GM21717 (cell line): ENCODE measurements at regions not wholly inside any gene's neighbourhood (a gene's known extent, or its start where the extent isn't known, plus 50 kb on each side); places are given as distances from the start of the nearest gene placed in this dataset.
"Not testable (repeated sequence)": the region's sequence is repeated elsewhere in the genome, so short reads cannot be mapped to it uniquely, and the experiment has no call there.

Source experiments
- ATAC-seq: cut with Tn5 transposase; IDR thresholded peaks from one replicate; pipeline ENCODE4 v1.9.1; 2021; ENCODE audit warnings: mild to moderate bottlenecking, moderate library complexity; ENCODE audit not compliant: unreplicated experiment

- no peak for ATAC-seq
These were observed 604.0 kb upstream of the ADGRB3 start for GRCh38 chr6:68031054-68031453.

GRCh38 chr6:68026483-68026882 lies 608.6 kb upstream of the ADGRB3 start:
- ATAC-seq = no peak

GRCh38 chr6:68025764-68026163 lies 609.3 kb upstream of the ADGRB3 start:
- ATAC-seq = no peak

DNA sequence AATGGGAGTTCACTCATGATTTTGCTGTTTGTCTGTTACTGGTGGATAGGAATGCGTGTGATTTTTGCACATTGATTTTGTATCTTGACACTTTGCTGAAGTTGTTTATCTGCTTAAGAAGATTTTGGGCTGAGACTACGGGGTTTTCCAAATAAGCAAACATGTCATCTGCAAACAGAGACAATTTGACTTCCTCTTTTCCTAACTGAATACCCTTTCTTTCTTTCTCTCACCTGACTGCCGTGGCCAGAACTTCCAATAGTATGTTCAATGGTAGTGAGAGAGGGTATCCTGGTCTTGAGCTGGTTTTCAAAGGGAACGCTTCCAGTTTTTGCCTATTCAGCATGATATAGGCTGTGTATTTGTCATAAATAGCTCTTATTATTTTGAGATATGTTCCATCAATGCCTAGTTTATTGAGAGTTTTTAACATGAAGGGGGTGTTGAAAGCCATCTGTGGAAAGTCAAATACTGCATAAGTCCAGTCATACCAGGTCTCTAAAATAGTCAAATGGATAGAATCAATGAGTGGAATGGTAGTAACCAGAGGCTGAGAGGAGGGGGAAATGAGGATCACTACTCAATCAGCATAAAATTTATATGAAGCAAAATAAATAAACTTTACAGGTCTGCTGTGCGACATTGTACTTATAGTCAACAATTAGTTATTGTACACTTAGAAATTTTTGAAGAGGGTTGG lies 610.4 kb upstream of the ADGRB3 start:
- ATAC-seq = no peak

DNA sequence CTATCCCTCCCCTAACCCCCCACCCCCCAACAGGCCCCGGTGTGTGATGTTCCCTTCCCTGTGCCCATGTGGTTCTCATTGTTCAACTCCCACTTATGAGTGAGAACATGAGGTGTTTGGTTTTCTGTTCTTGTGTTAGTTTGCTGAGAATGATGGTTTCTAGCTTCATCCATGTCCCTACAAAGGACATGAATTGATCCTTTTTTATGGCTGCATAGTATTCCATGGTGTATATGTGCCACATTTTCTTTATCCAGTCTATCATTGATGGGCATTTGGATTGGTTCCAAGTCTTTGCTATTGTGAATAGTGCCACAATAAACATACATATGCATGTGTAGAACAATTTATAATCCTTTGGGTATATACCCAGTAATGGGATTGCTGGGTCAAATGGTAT lies 612.1 kb upstream of the ADGRB3 start:
- ATAC-seq = not testable (repeated sequence)

- no peak for ATAC-seq
These were observed 621.1 kb upstream of the ADGRB3 start for GRCh38 chr6:68013780-68014515.

DNA sequence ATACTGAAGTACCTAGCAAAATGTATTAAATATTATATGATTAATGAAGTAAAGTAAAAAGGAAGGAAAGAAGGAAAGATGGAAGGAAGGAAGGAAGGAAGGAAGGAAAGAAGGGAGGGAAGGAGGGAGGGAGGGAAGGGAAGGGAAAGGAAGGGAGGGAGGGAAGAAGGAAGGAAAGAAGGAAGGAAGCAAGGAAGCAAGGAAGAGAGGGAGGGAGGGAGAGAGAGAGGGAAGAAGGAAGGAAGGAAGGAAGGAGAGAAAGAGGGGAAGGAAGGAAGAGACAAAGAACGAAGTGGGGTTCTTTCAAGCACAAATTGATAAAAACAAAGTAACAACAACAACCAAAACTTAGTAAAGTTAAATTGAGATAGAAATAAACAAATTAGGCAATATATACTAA lies 622.3 kb upstream of the ADGRB3 start:
- no peak for ATAC-seq

- no peak for ATAC-seq
These were observed 624.1 kb upstream of the ADGRB3 start for GRCh38 chr6:68010936-68011335.

DNA sequence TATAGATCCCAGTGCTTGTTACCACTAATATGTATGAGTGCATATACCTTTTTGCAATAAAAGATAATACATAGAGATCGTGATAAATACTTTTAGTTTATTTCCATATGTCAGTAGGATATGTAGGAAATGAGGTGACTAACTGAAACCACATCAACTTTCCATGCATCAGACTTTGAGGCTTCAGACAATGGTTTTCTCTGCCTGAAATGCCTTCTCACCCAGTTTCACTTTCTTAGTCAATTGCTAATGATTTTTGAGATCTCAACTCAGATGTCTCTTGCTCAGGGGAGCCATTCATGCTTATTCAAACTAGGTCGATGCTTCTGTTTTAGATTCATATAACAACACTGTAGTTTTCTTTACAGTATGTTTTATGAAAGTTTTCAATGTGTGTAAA lies 626.6 kb upstream of the ADGRB3 start:
- peak; percentile 87 for ATAC-seq

DNA sequence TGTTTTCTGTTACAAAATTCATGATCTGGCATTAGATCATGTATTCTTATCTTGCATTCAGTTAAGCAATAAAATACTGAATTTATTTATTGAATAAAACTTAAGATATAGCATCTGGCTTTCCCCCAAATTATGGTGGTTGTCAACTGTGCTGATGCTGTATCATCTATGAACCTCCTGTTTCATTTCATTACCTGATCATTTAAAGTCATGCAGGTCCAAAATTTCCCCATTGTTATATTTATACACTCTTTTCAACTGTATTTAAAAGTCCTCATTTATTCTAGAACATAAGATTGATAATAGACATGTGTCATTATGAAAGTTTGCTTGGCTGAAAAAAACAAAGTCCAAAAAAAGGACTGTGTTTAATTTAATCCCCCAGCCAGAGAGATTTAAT lies 627.4 kb upstream of the ADGRB3 start:
- no peak for ATAC-seq

DNA sequence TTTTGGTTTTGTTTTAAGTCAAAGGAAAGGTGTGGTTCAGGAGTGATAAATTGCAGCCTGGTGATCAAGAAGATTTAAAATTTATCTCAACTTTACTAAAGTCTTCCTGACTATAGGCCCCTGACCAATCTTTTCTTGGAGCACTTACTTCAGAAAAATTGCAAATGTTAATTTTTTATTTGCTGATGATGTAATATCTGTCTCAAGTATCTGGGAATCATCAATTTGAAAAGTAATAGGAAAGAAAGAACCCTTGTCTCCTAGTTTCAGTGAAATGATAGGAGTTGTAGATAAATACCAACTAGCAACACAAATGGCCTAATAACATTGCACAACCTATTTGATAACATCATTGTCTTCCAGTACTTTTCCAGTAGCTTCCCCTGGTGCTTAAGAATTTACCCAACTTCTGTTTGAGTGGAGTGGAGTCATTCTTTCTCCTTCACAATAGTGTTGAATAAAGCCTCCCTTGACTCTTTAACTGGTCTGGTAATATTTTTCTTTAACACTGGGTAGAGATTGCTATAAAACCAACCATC lies 648.3 kb upstream of the ADGRB3 start:
- no peak for ATAC-seq

DNA sequence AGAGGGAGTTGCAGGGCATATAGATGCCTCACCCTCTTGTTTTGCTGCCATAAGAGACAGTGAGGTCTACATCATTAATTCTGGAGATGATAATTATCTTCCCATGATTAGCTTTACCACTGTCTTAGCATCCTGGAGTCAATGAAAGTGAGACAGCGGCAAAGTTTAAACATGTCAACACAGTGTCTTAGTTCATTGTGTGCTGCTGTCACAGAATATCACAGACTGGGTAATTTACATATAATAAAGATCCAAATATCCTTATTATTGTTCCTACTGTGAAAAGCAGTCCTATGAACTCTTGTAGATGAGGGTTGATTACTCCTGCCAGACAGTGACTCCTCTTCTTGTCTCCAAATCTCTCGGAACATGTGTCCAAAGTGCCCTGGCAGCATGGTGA lies 658.6 kb upstream of the ADGRB3 start:
- no peak for ATAC-seq

DNA sequence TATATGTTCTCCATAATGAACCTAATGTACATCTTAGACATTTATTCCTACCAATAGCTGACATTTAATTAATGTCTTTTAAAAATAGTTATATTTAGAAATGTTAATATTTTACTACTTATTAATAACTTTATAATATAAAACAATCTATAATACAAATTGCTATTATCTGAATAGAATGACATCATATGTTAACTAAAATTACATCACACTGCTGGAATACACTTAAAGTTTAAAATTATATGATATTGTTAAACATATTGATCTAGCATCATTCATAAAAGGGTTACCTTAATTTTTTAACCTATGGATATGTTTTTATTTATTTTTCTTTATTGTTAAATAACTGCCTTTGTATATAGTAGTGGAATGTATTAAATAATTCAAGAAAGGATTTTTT lies 660.2 kb upstream of the ADGRB3 start:
- ATAC-seq = no peak

GRCh38 chr6:67971812-67972211 lies 663.3 kb upstream of the ADGRB3 start:
- ATAC-seq = no peak

DNA sequence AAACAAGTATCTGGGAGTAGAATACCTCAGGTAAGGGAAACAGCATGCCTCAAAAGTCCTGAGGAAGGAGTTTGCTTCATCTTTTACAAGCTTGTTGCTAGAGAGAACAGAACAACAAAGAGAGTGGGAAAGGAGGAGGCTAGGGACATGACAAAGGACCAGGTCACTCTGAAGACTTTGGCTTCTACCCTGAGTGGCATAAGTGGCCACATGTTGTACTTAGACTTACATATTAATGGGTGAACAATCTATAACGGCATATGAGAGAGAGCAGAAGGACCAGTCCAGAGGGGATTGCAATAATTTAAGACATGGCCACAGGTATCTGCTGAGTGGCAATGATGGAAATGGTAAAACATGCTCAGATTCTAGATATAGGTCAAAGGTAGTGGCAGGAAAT lies 668.3 kb upstream of the ADGRB3 start:
- no peak for ATAC-seq

- no peak for ATAC-seq
These were observed 678.7 kb upstream of the ADGRB3 start for GRCh38 chr6:67956352-67956751.

DNA sequence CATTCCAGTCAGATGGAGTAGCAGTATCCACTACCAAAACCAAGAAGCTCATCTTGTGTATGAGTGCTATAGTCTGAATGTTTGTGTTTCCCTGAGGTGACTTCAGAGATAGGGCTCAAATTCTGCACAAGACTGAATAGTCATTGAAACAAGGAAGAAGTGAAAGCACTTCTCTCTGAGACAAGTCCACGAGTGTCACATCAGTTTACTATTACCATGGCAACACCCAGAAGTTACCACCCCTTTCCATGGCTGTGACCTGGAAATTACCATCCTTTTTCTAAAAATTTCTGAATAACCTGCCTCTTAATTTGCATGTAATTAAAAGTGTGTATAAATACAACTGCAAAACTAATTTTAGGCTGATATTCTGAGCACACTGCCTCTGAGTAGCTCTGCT lies 682.1 kb upstream of the ADGRB3 start:
- no peak for ATAC-seq

- ATAC-seq = no peak
These were observed 683.0 kb upstream of the ADGRB3 start for GRCh38 chr6:67952121-67952520.

- ATAC-seq = not testable (repeated sequence)
These were observed 687.3 kb upstream of the ADGRB3 start for GRCh38 chr6:67947762-67948161.

- ATAC-seq = no peak
These were observed 699.1 kb upstream of the ADGRB3 start for GRCh38 chr6:67935976-67936477.

DNA sequence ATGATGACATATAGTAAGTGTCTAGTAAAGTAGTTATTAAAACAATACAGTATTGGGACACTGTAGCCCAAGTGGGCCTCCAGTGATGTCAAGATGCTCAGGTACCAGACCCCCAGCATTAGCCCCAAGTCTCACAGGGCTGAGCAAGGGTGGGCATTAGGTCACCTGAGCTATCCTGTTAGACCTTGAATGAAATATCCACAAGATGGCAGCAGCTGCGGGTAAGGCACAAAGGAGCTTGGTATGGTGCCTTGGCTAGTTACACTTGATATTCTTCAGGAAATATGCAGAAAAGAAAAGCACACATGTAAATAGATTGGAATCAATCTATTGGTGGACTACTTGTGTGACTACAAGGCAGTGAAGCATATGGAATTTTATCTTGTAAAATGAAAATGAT lies 701.8 kb upstream of the ADGRB3 start:
- no peak for ATAC-seq

- ATAC-seq = not testable (repeated sequence)
These were observed 712.5 kb upstream of the ADGRB3 start for GRCh38 chr6:67922588-67922987.
